Body of pancreas (tissue), 4 donors: ENCODE measurements at regions not wholly inside any gene's neighbourhood (a gene's known extent, or its start where the extent isn't known, plus 50 kb on each side); places are given as distances from the start of the nearest gene placed in this dataset.

ENCODE experiments used
- CTCF ChIP-seq, 7 experiments: fragments of 450-650 bp in 4 of 7; fragments of 200-600 bp in 3 of 7; sonication (generic) in 3 of 7; IDR thresholded peaks; one replicate each; pipeline ENCODE4 v1.5.1; 2016 to 2019; ENCODE audit warnings: antibody characterized with exemption in 7 of 7
- POLR2A ChIP-seq, 3 donors: fragments of 450-650 bp; IDR thresholded peaks; one replicate each; pipeline ENCODE4 v1.6.1; 2016; ENCODE audit warnings: antibody characterized with exemption in 3 of 3, mild to moderate bottlenecking in 2 of 3

DNA sequence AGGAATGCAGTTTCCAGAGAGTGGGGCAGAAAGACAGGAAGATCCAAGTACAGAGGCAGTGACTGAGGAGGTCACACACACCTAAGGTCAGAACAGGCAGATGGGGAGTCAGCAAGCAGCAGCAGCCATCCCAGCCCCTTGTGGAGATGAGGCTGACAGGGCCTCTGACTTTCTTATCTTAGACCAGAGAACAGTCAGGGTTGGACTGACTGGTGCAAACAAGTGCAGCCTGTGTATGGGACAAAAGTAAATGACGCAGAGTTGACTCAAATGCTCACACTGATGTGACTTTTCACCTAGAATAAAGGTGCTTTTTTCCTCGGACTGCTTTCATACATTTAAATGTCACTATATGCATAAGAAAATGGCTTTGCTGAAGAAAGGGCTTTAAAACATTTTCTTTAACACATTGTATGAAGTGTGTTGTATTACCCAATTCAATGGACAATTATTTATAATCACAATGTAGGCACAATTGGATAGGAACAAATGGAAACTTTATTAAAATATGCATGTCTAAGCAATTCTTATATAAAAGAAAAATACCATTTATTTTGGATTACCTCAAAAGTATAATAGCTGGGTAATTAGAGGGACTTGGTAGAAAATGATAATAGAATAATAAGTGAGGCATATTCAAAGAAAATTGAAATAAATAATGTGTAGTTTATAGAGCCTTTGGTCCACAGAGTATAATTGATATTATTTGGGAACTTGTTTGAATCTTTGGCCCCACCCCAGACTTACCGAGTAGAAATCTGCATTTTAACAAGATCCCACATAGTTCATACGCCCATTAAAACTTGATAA, 1321.5 kb upstream of the CELF4 start:
- TF ChIP-seq POLR2A (IDR thresholded peaks at IDR 0.05) (no peak), CTCF (IDR thresholded peaks at IDR 0.05) (no peak)
